ENCODE measurements at regions not wholly inside any gene's neighbourhood (a gene's known extent, or its start where the extent isn't known, plus 50 kb on each side); places are given as distances from the start of the nearest gene placed in this dataset.

- TF ChIP-seq CTCF (IDR thresholded peaks at IDR 0.05; ENCODE audit: control extremely low read depth in 1 of 3, insufficient read depth in 1 of 3, low read depth in 1 of 3, low read length in 3 of 3) (no peak), TAF1 (IDR thresholded peaks at IDR 0.05; ENCODE audit: low read depth, low read length) (no peak), EZH2 (IDR thresholded peaks at IDR 0.05; ENCODE audit: low read depth, low read length, severe bottlenecking) (no peak), EGR1 (IDR thresholded peaks at IDR 0.05; ENCODE audit: borderline replicate concordance, low read depth, low read length) (no peak)
These were observed 124.5 kb upstream of the PPP1R2C start for GRCh38 chrX:42902513-42902912.
